HuH-7.5 (cell line): ENCODE measurements at regions not wholly inside any gene's neighbourhood (a gene's known extent, or its start where the extent isn't known, plus 50 kb on each side); places are given as distances from the start of the nearest gene placed in this dataset.

Experiments used
- DNase-seq: peaks from one replicate; pipeline ENCODE4 v3.0.0; 2011; ENCODE audit warnings: low spot score

DNA sequence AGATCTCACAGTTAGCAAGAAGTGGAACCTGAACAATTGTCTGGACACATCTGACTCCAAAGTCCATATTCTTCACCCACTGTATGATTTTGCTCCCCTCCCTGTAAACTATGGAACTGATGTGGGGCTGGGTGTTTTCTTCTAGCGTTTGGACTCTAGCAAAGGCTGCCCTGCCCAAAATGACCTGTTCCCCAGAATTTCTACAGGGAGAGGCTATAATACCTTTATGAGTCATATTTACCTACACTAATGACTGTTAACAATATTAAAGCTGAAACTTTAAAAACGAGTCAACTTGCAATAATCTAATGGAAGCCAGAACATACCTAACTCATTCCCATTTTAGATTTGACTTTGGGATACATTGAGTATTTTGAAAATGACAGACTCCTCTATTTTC, 531.2 kb upstream of the CFAP20DC start:
- DNase-seq = no peak

DNA sequence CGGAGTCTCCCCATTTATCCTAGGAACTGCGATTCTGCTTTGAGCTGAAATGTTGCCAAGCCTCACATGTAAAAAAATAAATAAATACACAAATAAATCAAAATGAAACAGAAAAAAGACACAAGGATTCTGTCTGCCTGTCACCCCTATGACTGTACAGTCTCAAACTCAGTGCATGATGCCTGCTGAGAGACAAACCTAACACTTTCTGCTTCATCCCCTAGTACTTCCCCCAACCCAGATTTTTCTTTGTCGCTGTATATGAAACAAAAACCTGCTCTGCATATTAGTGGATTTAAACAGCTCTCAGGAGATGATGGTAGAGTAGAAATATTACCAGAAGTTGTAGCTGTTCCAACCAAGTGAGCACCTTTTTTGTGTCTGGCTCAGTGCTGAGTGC, 530.7 kb upstream of the CFAP20DC start:
- DNase-seq = no peak

DNA sequence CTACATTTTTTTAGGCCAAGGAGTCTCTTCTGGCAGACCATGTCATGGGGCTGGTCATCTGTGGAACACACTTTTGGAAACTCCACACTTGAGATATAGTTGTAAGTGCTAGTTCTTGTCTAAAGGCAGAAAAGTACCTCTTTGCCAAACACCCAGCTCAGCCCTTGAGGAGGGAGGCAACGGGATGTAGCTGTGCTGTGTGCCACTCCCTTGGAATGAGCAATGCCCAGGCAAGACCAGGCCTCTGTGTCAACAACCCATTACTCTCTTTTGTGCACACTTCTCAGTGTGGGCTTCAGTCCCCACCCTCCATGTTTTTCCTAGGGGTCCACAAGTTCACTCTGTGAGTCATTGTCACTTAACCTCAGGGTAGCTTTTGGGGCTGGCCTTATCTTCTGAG, 528.3 kb upstream of the CFAP20DC start:
- DNase-seq = no peak

DNA sequence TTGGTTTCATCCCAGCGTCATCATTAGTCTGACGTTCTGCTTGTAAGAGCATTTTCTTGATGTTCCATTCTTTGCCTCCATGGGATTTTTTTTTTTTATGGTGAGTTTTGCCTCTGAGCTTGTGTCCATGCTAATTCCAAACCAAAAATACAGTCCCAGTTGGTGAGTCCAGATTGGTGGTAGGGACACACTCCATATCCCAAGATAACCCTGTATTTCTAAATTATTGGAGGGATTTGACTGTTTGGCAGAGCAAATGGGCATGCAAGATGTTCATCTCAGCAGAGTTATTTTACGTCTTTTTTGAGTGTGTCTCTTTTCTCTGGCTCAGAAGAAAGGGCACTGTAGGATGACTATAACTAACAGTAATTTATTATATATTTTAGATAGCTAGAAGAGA, 526.8 kb upstream of the CFAP20DC start:
- no peak for DNase-seq

DNA sequence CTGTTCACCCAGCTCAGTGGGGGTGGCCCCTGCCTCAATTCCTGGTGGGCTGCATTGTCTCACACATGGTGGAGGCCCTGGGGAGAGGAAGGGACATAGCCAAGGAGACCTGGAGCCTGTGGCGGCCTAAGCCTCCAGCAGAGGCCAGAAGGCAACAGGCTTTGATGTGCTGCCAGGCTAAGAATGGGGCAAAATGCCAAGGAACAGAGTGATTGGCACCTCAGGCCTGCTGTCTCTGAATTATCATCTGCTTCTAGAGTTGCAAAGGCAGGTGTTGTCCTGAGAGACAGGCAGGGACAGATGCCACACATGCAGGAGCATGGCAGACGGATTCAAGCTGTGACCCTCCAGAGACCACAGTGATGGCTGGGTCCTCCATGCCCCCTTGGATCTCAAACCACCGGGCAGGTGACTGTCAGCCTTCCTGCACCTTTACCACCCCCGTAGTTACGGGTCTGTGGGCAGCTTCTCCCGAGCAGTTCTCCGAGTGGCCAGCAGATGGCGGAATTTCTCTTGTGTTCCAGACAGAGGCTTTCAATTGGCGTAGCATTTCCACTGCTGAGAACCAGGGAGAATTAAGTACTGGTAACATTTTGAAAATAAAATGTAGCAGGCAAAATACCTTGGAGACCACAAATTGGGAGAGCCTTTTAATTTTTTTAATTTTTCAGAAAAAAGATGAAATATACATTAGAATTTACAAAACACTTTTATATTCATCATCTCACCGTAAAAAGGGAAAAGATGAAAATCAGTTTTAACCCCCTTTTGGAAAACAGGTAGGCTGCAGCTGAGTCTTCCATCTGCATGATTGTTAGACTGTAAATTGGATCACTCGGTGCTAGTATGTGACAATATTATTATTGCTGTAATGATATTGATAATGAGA, 525.5 kb upstream of the CFAP20DC start:
- DNase-seq = peak; percentile 25

DNA sequence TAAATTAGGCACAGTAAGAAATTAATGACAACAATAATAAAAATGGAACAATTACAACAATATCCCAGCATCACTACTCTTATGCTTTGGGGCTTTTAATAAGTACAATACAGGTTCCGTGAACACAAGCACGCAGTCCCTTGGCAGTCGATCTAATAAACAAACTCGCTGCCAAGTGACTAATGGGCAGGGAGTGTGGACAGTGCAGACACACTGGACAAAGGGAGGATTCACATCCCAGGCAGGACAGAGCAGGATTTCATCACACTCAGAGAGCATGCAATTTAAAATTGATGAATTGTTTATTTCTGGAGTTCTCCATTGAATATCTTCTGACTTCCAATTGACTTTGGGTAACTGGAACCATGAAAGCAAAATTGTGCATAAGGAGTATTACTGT, 524.1 kb upstream of the CFAP20DC start:
- no peak for DNase-seq

DNA sequence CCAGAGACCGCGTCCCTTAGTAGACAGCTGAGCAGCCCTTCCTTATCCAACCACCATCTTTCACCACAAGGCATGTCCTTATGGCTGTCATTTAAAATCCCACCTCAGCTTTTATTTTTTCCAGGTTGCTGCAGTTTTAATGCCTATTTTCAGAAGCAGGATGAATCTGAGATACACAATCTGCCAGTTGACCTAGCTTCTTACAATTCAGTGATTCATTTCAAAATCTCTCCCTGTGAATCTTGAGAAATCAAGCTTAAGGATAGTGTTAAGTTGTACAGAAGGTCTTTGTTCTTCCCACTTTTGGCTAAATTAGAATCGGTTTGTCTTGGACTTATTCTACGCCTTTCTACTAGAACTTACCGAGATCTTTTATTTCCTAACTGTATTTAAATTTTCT, 522.3 kb upstream of the CFAP20DC start:
- no peak for DNase-seq

DNA sequence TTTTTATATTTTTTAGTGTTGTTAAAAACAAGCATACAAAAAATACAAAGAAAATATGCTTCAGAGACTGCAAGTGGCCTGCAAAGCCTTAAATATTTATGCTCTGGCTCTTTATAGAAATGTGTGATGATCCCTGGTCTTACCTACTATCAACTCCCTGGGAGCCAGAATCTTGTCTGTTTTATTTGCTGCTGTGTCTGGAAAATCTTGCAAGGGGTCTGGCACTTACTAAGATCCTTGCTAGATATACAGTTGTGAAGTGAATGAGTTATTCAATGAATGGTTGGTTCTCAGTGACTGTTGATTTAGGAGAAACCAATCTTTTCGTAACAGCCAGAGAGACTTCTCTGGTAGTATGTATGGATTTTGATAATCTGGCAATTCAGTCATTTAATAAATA, 521.0 kb upstream of the CFAP20DC start:
- DNase-seq = no peak

DNA sequence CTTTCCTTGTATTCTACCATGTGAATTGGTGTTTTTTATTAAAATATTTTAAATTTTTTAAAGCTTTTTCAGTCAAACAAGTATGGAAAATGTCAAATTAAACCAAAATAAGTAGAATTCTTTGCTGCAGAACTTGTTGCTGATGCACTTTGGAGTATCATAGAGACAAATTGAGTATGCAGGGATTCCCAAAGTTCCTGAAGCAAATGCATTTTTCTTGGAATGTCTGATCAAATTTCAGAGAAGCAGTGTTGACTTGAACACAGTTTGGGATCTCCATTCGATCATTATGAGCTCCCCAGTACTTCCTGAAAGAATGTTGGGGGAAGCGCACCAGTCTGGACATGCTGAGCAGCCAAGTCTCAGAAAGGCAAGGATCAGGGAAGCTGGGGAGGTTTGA, 517.8 kb upstream of the CFAP20DC start:
- no peak for DNase-seq

DNA sequence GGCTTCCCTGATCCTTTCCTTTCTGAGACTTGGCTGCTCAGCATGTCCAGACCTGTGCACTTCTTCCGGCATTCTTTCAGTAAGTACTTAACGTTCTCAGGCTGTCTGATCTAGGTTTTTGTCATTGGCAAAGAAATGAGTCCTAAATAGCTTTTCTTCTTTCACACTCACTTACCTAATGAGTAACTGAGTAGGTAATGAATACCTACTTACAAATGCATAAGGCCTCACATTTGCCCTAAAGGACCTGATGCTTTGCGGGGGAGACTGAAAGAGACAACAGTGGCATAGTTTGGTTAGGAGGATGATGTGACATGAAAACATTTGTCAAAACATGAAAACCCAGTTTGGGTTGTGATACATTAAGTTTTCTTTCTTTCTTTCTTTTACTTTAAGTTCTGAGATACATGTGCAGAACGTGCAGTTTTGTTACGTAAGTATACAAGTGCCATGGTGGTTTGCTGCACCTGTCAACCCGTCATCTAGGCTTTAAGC, 516.7 kb upstream of the CFAP20DC start:
- no peak for DNase-seq

DNA sequence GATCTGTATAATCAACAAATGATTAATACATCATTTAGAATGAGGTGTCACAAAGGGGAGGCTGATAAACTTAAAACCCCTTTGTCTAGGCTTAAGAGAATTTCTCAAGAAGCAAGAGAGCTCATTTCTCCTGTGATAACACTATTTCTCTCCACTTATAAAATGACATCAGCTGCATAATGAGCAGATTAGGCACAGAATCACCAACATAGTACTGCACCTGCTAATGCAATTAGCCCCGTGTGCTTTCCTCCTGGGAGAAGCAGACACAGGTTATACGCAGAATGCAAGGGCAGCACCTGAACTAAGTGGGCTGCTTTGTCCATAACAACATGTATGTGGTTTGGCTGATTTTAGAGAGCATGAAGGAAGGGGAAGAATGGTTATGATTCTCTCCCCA, 515.3 kb upstream of the CFAP20DC start:
- no peak for DNase-seq

DNA sequence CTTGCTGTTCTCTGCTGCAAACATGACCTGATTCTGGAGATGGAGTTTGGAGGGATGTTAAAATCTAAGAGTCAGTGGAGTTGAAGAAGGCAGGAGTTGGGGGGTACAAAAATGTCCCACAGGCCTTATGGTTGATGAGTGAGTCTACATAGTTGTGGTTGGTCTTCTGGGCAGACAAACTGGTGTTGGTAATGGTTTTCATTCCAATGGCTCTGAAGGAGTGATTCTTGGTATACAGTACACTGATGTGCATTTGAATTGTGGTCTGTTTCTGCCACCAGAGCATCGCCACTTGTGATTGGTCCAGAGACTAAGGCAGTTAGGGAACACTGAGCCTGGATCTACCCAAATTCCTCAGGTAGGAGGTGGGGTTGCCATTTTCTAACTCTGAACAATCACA, 514.1 kb upstream of the CFAP20DC start:
- no peak for DNase-seq

DNA sequence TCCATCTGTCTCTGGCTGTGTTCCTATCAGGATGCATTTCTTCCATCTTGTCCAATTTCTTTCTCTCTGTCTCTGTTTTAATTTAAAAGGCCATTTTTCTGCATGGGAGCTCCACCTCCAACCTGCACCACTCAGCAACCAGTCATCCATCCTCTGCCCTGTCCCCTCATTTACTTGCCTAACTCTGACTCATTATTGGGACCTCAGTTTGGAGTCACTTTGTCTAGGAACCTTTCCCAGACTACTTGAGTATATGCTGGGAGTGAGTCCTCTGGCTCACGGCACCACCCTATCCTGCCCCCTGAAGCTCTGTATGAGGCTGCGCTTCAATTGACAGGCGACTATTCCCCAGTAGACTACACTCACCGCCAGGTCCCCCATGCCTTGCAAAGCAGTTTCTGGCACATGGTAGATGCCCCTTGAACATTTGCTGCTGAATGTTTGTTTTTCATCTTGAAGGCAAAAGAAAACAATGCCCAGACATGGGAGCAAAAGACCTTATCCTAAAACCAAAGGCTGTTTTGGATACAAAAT, 513.3 kb upstream of the CFAP20DC start:
- DNase-seq = no peak

DNA sequence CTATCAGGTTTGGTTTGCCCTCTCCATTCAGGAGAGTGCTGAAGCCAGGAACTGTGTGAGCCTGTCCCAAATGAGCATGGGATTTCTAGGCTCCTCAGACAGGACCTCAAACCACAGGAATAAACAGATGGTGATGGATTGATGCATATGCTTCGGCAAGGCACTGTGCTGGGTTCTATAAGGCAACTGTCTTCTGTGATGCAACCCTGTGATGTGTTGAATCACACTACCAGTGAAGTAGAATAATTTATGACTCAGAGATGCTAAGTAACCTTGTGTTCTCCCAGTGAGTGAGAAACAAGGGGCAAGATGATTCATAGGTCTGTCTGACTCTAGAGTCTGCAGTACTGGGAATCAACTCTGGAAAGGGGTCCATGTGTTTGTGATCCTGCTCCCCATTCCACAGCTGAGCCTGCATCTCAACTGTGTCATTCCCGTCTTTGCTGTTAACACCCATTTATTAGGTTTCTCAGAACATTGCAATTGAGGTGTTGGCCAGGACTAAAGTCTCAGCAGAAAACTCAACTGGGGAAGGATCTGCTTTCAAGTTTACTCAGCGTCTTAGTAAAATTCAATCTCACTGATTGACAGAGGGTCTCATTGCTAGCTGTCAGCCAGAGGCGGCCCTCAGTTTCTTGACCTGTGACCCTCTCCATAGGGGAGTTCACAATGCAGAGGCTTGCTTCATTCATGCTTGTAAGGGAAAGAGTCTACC, 510.1 kb upstream of the CFAP20DC start:
- DNase-seq = no peak

DNA sequence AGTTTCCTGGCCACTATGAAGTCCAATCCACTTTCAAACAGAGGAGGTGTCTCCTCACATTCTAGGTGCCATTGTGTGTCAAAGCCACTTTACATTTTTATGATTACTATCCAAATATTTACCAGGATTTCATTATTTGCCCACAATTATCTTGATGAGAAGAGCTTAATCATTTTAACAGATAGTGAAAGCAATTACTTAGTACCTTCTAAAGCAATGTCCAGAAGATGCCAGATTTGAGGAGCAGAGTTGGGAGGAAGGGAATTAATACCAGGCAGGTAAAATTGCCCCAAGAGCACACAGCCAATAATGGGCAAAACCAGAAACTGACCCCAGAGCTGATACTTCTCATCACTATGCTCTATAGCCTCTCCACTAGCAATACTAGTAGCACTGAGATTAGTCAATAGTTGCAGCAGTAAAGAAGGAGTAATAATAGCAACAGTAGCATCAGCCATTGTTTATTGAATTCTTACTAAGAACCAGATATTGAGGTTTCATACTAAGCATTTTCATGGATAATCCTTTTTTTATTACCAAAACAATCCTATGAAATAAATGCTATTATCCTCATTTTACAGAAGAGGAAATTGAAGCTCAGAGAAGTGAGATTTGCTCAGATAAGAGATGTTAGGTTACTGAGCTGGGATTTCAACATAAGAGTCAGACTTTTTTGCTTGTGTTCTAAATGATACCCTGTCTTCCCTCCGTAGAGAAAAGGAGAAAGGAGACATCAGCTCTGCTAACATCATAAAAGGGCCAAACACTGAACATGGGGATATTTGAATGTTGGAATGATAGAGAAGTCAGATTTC, 509.3 kb upstream of the CFAP20DC start:
- DNase-seq = no peak

DNA sequence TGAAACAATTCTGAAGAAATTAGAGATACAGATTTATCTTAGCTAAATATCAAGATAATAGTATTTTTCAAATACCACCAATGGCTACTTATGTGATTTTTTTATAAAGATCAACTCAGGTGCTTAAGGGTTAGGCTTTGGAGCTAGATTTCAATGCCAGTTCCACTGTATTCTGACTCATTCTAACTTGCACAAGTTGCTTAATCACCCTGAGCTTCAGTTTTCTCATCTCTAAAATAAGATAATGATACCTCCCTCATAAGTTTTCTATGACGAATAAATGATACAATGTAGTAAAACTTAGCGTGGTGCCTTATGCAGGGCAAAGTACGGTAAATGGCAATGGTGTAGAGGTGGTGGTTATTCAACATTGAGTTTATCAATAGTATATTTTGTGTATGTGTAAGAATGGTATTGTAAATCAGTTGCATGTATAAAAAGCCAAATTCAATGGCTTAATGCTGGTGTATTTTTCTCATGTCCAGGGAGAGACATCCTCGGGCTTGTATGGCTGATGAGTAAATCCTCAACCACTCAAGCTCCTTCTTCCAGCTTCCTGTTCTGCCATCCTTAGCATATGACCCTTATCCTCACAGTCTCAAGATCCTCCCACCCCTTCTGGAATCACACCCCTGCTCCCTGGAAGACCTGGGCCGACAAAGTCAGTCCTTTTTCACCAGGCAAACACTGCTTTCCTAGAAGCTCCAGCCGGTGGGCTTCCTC, 505.9 kb upstream of the CFAP20DC start:
- DNase-seq = no peak

DNA sequence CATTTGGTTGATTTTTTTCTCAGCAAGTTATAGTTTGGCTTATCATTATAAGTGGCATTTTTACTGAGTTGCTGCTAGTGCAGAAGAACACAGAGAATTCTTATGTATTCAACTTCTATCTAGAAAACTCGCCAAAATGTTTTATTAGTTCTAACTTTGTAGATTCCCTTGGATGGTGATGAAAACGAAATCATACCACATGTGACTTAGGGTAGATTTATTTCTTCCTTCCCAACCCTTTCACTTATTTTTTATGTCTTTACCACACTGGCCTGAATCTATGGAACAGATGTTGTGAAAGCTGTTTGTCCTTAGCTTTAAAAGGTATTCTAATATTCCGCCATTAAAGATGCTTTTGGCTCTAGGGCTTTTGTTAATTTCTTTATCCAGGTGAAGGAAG, 503.3 kb upstream of the CFAP20DC start:
- no peak for DNase-seq

DNA sequence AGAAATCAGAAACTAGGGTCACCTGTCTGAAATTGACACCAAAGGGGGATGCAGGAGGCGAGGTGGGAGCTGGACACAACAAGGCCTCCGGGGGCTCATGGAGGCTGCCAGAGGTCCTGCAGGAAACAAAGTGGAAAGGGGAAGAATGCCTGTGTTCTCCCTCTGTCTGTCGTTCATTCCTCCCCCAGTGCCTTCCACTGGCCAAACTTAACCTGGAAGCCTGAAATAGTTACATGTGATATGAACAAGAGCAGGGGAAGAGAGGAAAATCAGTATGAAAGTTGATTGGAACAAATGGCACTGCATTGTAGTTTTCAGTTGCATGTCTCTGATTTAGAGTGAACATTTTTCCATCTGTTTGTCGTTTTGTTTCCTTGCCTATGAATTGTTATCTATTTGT, 502.0 kb upstream of the CFAP20DC start:
- DNase-seq = no peak

DNA sequence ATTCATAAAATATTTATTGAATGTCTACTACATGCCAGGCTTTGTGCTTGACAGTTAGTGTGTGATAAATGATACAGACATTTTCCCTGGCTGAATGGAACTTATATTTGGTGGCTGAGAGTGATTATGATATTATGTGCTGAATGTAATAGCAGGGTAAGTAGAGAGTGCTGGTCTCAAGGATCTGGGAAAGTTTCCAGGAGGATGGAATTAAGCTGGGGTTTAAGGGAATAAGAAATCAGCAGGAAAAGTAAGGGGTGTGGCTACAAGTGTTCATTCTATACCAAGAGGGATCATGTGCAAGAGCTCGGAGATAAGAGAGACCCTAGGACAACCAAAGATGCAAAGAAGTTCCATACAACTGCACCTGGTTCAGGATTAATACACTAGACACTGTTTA, 500.1 kb upstream of the CFAP20DC start:
- no peak for DNase-seq

DNA sequence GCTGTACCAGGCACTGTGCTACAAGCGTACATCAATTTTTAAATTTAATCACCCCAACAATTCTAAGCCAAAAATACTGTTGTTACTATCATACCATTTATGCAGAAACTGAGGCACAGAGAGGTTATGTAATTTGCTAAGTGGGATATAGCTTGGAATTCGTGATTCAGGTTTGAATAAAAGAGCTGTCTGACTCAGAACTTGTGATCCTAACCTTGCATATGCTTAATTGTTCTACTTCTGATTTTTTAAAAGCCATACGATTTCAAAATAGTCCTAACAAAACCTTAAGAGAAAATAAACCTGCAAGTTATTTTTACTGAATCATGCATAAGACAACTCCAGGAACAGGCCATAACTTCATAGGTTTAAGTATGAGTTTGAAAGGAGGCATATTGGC, 498.0 kb upstream of the CFAP20DC start:
- DNase-seq = no peak

DNA sequence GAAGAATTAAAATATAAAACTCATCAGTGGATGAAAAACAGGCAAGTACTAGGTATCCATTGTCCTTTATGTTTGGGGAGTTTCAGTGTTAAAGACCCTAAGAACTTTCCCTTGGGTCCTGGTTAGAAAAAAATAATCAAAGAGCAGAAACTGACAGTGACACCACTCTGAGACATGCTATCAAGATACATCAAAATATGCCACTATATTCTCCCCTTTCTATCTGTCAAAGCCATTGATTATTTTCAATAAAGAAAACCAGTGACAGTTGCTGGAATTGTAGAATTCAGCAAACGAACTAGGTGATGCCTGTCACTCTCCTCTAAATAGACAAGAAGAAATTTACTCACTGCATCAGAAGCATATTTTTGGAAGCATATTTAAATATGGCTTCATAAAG, 496.7 kb upstream of the CFAP20DC start:
- no peak for DNase-seq

DNA sequence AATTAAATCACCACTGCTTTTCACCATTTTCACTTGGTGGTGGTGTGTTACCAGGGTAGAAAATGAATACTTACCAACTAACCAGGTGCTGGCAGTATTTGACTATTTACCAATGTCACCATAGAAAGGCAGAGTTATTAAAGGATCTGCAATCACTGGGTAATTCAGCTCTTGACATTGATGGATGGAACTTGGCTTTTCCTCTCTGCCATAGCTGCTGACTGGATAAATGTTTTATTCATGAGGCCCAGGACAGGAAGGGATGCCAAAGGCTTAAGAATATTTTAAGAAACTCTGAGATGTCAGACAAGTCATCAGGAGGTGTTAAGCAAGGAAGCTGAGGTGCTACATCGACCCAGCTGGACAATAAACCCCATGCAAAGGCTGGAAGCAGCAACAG, 495.5 kb upstream of the CFAP20DC start:
- DNase-seq = no peak
